Left lung (tissue), 4 donors: ENCODE measurements at regions not wholly inside any gene's neighbourhood (a gene's known extent, or its start where the extent isn't known, plus 50 kb on each side); places are given as distances from the start of the nearest gene placed in this dataset.

Source experiments
- ATAC-seq: fragments of 200-7000 bp; cut with Tn5 transposase; one replicate; pipeline ENCODE4 v1.9.1; 2020; ENCODE audit warnings: moderate library complexity
- DNase-seq, 4 donors: peaks; one replicate each; pipeline ENCODE4 v3.0.0-alpha.2; 2013 to 2020
- H3K27ac ChIP-seq, 2 donors: fragments of 200-600 bp; sonication (generic) in 1 of 2; one replicate each; pipeline versions ENCODE4 v1.5.0 to v1.8.0; 2020 to 2021
- H3K27me3 ChIP-seq, 2 donors: fragments of 200-600 bp; sonication (generic) in 1 of 2; one replicate each; pipeline versions ENCODE4 v1.5.0 to v1.8.0; 2020 to 2021
- H3K36me3 ChIP-seq, 2 donors: fragments of 200-600 bp; sonication (generic) in 1 of 2; one replicate each; pipeline versions ENCODE4 v1.5.0 to v1.8.0; 2020 to 2021
- H3K4me1 ChIP-seq, 2 donors: fragments of 200-600 bp; one replicate each; pipeline ENCODE4 v1.8.0; 2021
- H3K4me3 ChIP-seq, 2 donors: fragments of 200-600 bp; sonication (generic) in 1 of 2; one replicate each; pipeline versions ENCODE4 v1.5.0 to v1.8.0; 2020 to 2021; ENCODE audit warnings: mild to moderate bottlenecking in 1 of 2
- H3K9me3 ChIP-seq, 2 donors: fragments of 200-600 bp; sonication (generic) in 1 of 2; one replicate each; pipeline versions ENCODE4 v1.5.0 to v1.8.0; 2020 to 2021
- CTCF ChIP-seq, 2 donors: fragments of 200-600 bp; sonication (generic) in 1 of 2; IDR thresholded peaks; one replicate each; pipeline versions ENCODE4 v1.5.0 to v1.8.0; 2021; ENCODE audit warnings: antibody characterized with exemption in 2 of 2
- intact Hi-C, 2 donors: fragments of 100-400 bp; cut with DNase I; formaldehyde crosslinking; loops; one replicate each; pipeline versions ENCODE4 v1.11.2 to v1.14.2; 2022
- donor health status: DM: no; HTN: yes; CAD: no.
- donor health status: DM: no; HTN: no; CAD: no.

GRCh38 chr3:17967953-17968607 lies 225.6 kb upstream of the TBC1D5 start:
- Histone ChIP-seq H3K27me3 (no peaks in the 10 kb centered on the region), H3K36me3 (no peaks in the 10 kb centered on the region), H3K4me1 (no peaks in the 10 kb centered on the region), H3K9me3 (no peaks in the 10 kb centered on the region), H3K4me3 (no peak overlapping the region), H3K27ac (no peak overlapping the region)
- ATAC-seq (no peak), DNase-seq (no peak)
- intact Hi-C loops = no loop called here
- TF ChIP-seq CTCF (IDR thresholded peaks at IDR 0.05) = no peak

- Histone ChIP-seq H3K27ac (no peak overlapping the region), H3K4me1 (no peaks in the 10 kb centered on the region), H3K36me3 (no peaks in the 10 kb centered on the region), H3K27me3 (no peaks in the 10 kb centered on the region), H3K4me3 (no peak overlapping the region), H3K9me3 (no peaks in the 10 kb centered on the region)
- TF ChIP-seq CTCF (IDR thresholded peaks at IDR 0.05) = no peak
- intact Hi-C loops = no loop called here
- DNase-seq (no peak), ATAC-seq (no peak)
Observed at GRCh38 chr3:17967111-17967510, 224.7 kb upstream of the TBC1D5 start.

GRCh38 chr3:17965331-17965730 lies 222.9 kb upstream of the TBC1D5 start:
- no peaks in the 10 kb centered on the region for H3K36me3 ChIP-seq

GRCh38 chr3:17964108-17964507 lies 221.7 kb upstream of the TBC1D5 start:
- Histone ChIP-seq H3K36me3 (no peaks in the 10 kb centered on the region), H3K9me3 (no peaks in the 10 kb centered on the region), H3K4me3 (no peak overlapping the region), H3K27me3 (no peaks in the 10 kb centered on the region), H3K27ac (no peak overlapping the region), H3K4me1 (no peaks in the 10 kb centered on the region)
- TF ChIP-seq CTCF (IDR thresholded peaks at IDR 0.05) = no peak
- intact Hi-C loops = no loop called here
- no peak for DNase-seq
- no peak for ATAC-seq

More at GRCh38 chr3:17965331-17965730, 222.9 kb upstream of the TBC1D5 start:
- Histone ChIP-seq H3K27ac (no peak overlapping the region), H3K9me3 (no peaks in the 10 kb centered on the region), H3K4me1 (no peaks in the 10 kb centered on the region), H3K4me3 (no peak overlapping the region), H3K27me3 (no peaks in the 10 kb centered on the region)
- ATAC-seq (no peak), DNase-seq (no peak)
- TF ChIP-seq CTCF (IDR thresholded peaks at IDR 0.05) = no peak
- intact Hi-C loops = no loop called here

GRCh38 chr3:17955411-17955810 lies 213.0 kb upstream of the TBC1D5 start:
- intact Hi-C loops = no loop called here
- no peak for ATAC-seq
- Histone ChIP-seq H3K27me3 (no peaks in the 10 kb centered on the region), H3K36me3 (no peaks in the 10 kb centered on the region), H3K4me1 (no peaks in the 10 kb centered on the region), H3K27ac (no peak overlapping the region), H3K9me3 (peaks cover 0 to 11% of the 10 kb centered on the region in 2 donors), H3K4me3 (no peak overlapping the region)
- DNase-seq = no peak
- TF ChIP-seq CTCF (IDR thresholded peaks at IDR 0.05) = no peak
